ENCODE measurements at regions not wholly inside any gene's neighbourhood (a gene's known extent, or its start where the extent isn't known, plus 50 kb on each side); places are given as distances from the start of the nearest gene placed in this dataset.

- no peak for DNase-seq (ENCODE audit: low spot score)
These were observed 363.2 kb upstream of the DDHD1 start for GRCh38 chr14:53516261-53516774.

- no peak for DNase-seq (ENCODE audit: low spot score)
These were observed 362.2 kb upstream of the DDHD1 start for GRCh38 chr14:53515276-53515675.

GRCh38 chr14:53514197-53514596 is 361.1 kb upstream of the DDHD1 start:
- DNase-seq (ENCODE audit: low spot score): no peak

GRCh38 chr14:53510281-53510912 is 357.3 kb upstream of the DDHD1 start:
- no peak for DNase-seq (ENCODE audit: low spot score)

GRCh38 chr14:53509276-53510244 is 356.4 kb upstream of the DDHD1 start:
- no peak for DNase-seq (ENCODE audit: low spot score)

GRCh38 chr14:53501361-53502211 is 348.5 kb upstream of the DDHD1 start:
- DNase-seq (ENCODE audit: low spot score): no peak

GRCh38 chr14:53500191-53500590 is 347.1 kb upstream of the DDHD1 start:
- no peak for DNase-seq (ENCODE audit: low spot score)

GRCh38 chr14:53496668-53497067 is 343.5 kb upstream of the DDHD1 start:
- no peak for DNase-seq (ENCODE audit: low spot score)

- no peak for DNase-seq (ENCODE audit: low spot score)
These were observed 342.8 kb upstream of the DDHD1 start for GRCh38 chr14:53495846-53496343.

- DNase-seq (ENCODE audit: low spot score): no peak
These were observed 341.5 kb upstream of the DDHD1 start for GRCh38 chr14:53494587-53494986.

GRCh38 chr14:53493860-53494259 is 340.7 kb upstream of the DDHD1 start:
- no peak for DNase-seq (ENCODE audit: low spot score)

- DNase-seq (ENCODE audit: low spot score): no peak
These were observed 340.2 kb upstream of the DDHD1 start for GRCh38 chr14:53493320-53493719.

- no peak for DNase-seq (ENCODE audit: low spot score)
These were observed 338.8 kb upstream of the DDHD1 start for GRCh38 chr14:53491884-53492277.

GRCh38 chr14:53491256-53491883 is 338.2 kb upstream of the DDHD1 start:
- no peak for DNase-seq (ENCODE audit: low spot score)

- DNase-seq (ENCODE audit: low spot score): no peak
These were observed 325.1 kb upstream of the DDHD1 start for GRCh38 chr14:53478174-53478573.

- no peak for DNase-seq (ENCODE audit: low spot score)
These were observed 320.4 kb upstream of the DDHD1 start for GRCh38 chr14:53473480-53473879.

GRCh38 chr14:53472306-53472705 is 319.2 kb upstream of the DDHD1 start:
- DNase-seq (ENCODE audit: low spot score): no peak

- no peak for DNase-seq (ENCODE audit: low spot score)
These were observed 317.4 kb upstream of the DDHD1 start for GRCh38 chr14:53470351-53471043.

GRCh38 chr14:53468876-53469275 is 315.8 kb upstream of the DDHD1 start:
- DNase-seq (ENCODE audit: low spot score): no peak

- no peak for DNase-seq (ENCODE audit: low spot score)
These were observed 311.3 kb upstream of the DDHD1 start for GRCh38 chr14:53464376-53464775.
